H1 (cell line): ENCODE measurements at regions not wholly inside any gene's neighbourhood (a gene's known extent, or its start where the extent isn't known, plus 50 kb on each side); places are given as distances from the start of the nearest gene placed in this dataset.

Experiments used
- CTCF ChIA-PET: fragments of 300-600 bp; sonication (Branson Sonifier 250); formaldehyde crosslinking; loops from one replicate; lab custom pipeline; 2021; ENCODE audit not compliant: partially characterized antibody; lab: Charles Lee
- POLR2A ChIA-PET: fragments of 300-600 bp; sonication (Branson Sonifier 250); formaldehyde crosslinking; loops from one replicate; lab custom pipeline; 2021; ENCODE audit warnings: inconsistent platforms; ENCODE audit not compliant: partially characterized antibody; lab: Charles Lee
- DNase-seq, 2 experiments: peaks; one replicate each; pipeline versions ENCODE4 v3.0.0 to v3.0.0-alpha.2; 2010 to 2022; ENCODE audit warnings: low spot score in 2 of 2, low read depth in 1 of 2, mixed read lengths in 1 of 2
- FAIRE-seq: peaks from 2 replicates; lab custom pipeline; 2011; peaks lifted over from hg19 to GRCh38; lab: Jason Lieb, UNC
- H2AFZ ChIP-seq: 2 replicates; pipeline ENCODE4 v1.8.1; 2012; ENCODE audit warnings: low read length, inconsistent platforms
- H2AK5ac ChIP-seq: 2 replicates; pipeline ENCODE4 v1.6.1; 2013; ENCODE audit warnings: low read depth, low read length
- H2BK120ac ChIP-seq: replicated peaks from 2 replicates; pipeline ENCODE3; 2013; ENCODE audit warnings: low read depth, low read length, inconsistent platforms
- H2BK12ac ChIP-seq: 2 replicates; pipeline ENCODE4 v1.6.1; 2013; ENCODE audit warnings: low read depth, low read length
- H2BK15ac ChIP-seq: 2 replicates; pipeline ENCODE4 v1.6.1; 2013; ENCODE audit warnings: low read length
- H2BK20ac ChIP-seq: 2 replicates; pipeline ENCODE4 v1.6.1; 2013; ENCODE audit warnings: low read length
- H2BK5ac ChIP-seq: 2 replicates; pipeline ENCODE4 v1.6.1; 2013; ENCODE audit warnings: low read depth, low read length
- H3K14ac ChIP-seq: 2 replicates; pipeline ENCODE4 v1.6.1; 2013; ENCODE audit warnings: inconsistent platforms; ENCODE audit not compliant: insufficient read length
- H3K18ac ChIP-seq: 2 replicates; pipeline ENCODE4 v1.6.1; 2013; ENCODE audit warnings: low read length; ENCODE audit errors: extremely low read depth
- H3K23ac ChIP-seq: 2 replicates; pipeline ENCODE4 v1.6.1; 2013; ENCODE audit warnings: inconsistent platforms; ENCODE audit not compliant: insufficient read length
- H3K23me2 ChIP-seq: 2 replicates; pipeline ENCODE4 v1.6.1; 2013; ENCODE audit warnings: low read depth, low read length
- H3K27ac ChIP-seq: 2 replicates; pipeline ENCODE4 v1.6.1; 2011; ENCODE audit warnings: low read depth, low read length, inconsistent platforms
- H3K27me3 ChIP-seq, 4 experiments: replicated peaks in 1 of 4; 1 replicate in 1 of 4; 2 replicates in 3 of 4; pipeline versions ENCODE4 v1.6.1 to v1.8.1; 2011 to 2013; ENCODE audit warnings: low read length in 3 of 4, mild to moderate bottlenecking in 3 of 4, inconsistent platforms in 2 of 4, mixed read lengths in 2 of 4, moderate library complexity in 1 of 4; ENCODE audit not compliant: control insufficient read depth in 3 of 4, insufficient read depth in 3 of 4; ENCODE audit errors: extremely low read depth in 1 of 4
- H3K36me3 ChIP-seq, 4 experiments: 2 replicates each; pipeline versions ENCODE4 v1.6.1 to v1.8.1; 2011 to 2013; ENCODE audit warnings: mild to moderate bottlenecking in 4 of 4, low read length in 3 of 4, moderate library complexity in 2 of 4, control low read depth in 1 of 4, inconsistent platforms in 1 of 4; ENCODE audit not compliant: insufficient read depth in 4 of 4, control insufficient read depth in 2 of 4
- H3K4ac ChIP-seq: replicated peaks from 2 replicates; pipeline ENCODE3; 2013; ENCODE audit warnings: low read length, low read depth, mixed read lengths, inconsistent platforms; ENCODE audit not compliant: insufficient read length
- H3K4me1 ChIP-seq, 4 experiments: replicated peaks in 1 of 4; 1 replicate in 1 of 4; 2 replicates in 3 of 4; pipeline versions ENCODE4 v1.6.1 to v1.8.1; 2011 to 2013; ENCODE audit warnings: low read length in 3 of 4, inconsistent platforms in 2 of 4, mixed read lengths in 1 of 4; ENCODE audit not compliant: insufficient read depth in 4 of 4, control insufficient read depth in 3 of 4
- H3K4me2 ChIP-seq, 2 experiments: 2 replicates each; pipeline versions ENCODE4 v1.6.1 to v1.8.1; 2011 to 2013; ENCODE audit warnings: low read depth in 2 of 2, low read length in 2 of 2, control low read depth in 1 of 2, inconsistent platforms in 1 of 2, mild to moderate bottlenecking in 1 of 2; ENCODE audit not compliant: insufficient read depth in 1 of 2
- H3K4me3 ChIP-seq, 4 experiments: fragments of 200-600, 300-600 bp in 1 of 4; sonication (generic), shearing (Covaris generic), sonication (Bioruptor Twin) in 1 of 4; 2 replicates each; pipeline versions ENCODE4 v1.5.1 to v1.8.1; 2011 to 2016; ENCODE audit warnings: low read length in 4 of 4, low read depth in 3 of 4, control low read depth in 2 of 4, inconsistent platforms in 2 of 4, mild to moderate bottlenecking in 2 of 4, mixed read lengths in 1 of 4, moderate library complexity in 1 of 4; ENCODE audit not compliant: insufficient read depth in 2 of 4; ENCODE audit errors: extremely low read depth in 1 of 4
- H3K56ac ChIP-seq: replicated peaks from 2 replicates; pipeline ENCODE3; 2013; ENCODE audit warnings: low read depth, mild to moderate bottlenecking, mixed read lengths, low read length, inconsistent platforms; ENCODE audit not compliant: insufficient read length
- H3K79me1 ChIP-seq: 2 replicates; pipeline ENCODE4 v1.6.1; 2013; ENCODE audit warnings: low read depth, low read length, control low read depth
- H3K79me2 ChIP-seq, 2 experiments: 2 replicates each; pipeline versions ENCODE4 v1.6.1 to v1.8.1; 2012 to 2013; ENCODE audit warnings: low read length in 2 of 2, mild to moderate bottlenecking in 2 of 2, inconsistent platforms in 1 of 2; ENCODE audit not compliant: insufficient read depth in 2 of 2, control insufficient read depth in 1 of 2
- H3K9ac ChIP-seq, 4 experiments: replicated peaks in 1 of 4; 1 replicate in 1 of 4; 2 replicates in 3 of 4; pipeline versions ENCODE4 v1.6.1 to v1.8.1; 2011 to 2013; ENCODE audit warnings: low read depth in 3 of 4, low read length in 3 of 4, control low read depth in 2 of 4, mild to moderate bottlenecking in 2 of 4, moderate library complexity in 2 of 4, inconsistent platforms in 1 of 4; ENCODE audit errors: extremely low read depth in 1 of 4
- H3K9me3 ChIP-seq, 2 experiments: 2 replicates each; pipeline versions ENCODE4 v1.6.1 to v1.8.1; 2012 to 2013; ENCODE audit warnings: mild to moderate bottlenecking in 2 of 2, moderate library complexity in 2 of 2, control low read depth in 1 of 2, inconsistent platforms in 1 of 2, low read depth in 1 of 2, low read length in 1 of 2, mixed read lengths in 1 of 2; ENCODE audit not compliant: insufficient read depth in 2 of 2
- H4K20me1 ChIP-seq, 2 experiments: replicated peaks in 1 of 2; 2 replicates each; pipeline versions ENCODE3 to v1.8.1; 2011 to 2013; ENCODE audit warnings: inconsistent platforms in 2 of 2, low read length in 2 of 2, mild to moderate bottlenecking in 1 of 2; ENCODE audit not compliant: insufficient read depth in 2 of 2, control insufficient read depth in 1 of 2
- H4K5ac ChIP-seq: 2 replicates; pipeline ENCODE4 v1.6.1; 2013; ENCODE audit warnings: low read length, low read depth, mixed read lengths, inconsistent platforms; ENCODE audit not compliant: insufficient read length
- H4K8ac ChIP-seq: 2 replicates; pipeline ENCODE4 v1.8.0; 2013; ENCODE audit warnings: mild to moderate bottlenecking, moderate library complexity, low read length, inconsistent platforms; ENCODE audit not compliant: insufficient read depth; ENCODE audit errors: extremely low read depth
- H4K91ac ChIP-seq: replicated peaks from 2 replicates; pipeline ENCODE3; 2013; ENCODE audit warnings: low read length, mixed read lengths, inconsistent platforms; ENCODE audit not compliant: insufficient read length
- CBX5 ChIP-seq: fragments of 300-800, 300-1000 bp; sonication (generic); IDR thresholded peaks from 2 replicates; pipeline ENCODE4 v1.7.1; 2016; ENCODE audit warnings: antibody characterized with exemption, low read length, low read depth
- EZH2 ChIP-seq: fragments of 200-600 bp; sonication (generic); IDR thresholded peaks from 2 replicates; pipeline ENCODE4 v1.7.1; 2012; ENCODE audit warnings: low read depth, mild to moderate bottlenecking, moderate library complexity, low read length, inconsistent platforms; ENCODE audit not compliant: severe bottlenecking
- GABPA ChIP-seq: IDR thresholded peaks from 2 replicates; pipeline ENCODE4 v1.6.1; 2011; ENCODE audit warnings: mild to moderate bottlenecking, low read length, moderate library complexity, borderline replicate concordance; ENCODE audit not compliant: insufficient read depth
- RAD21 ChIP-seq, 2 experiments: IDR thresholded peaks in 1 of 2; conservative IDR thresholded peaks in 1 of 2; 2 replicates each; pipeline ENCODE4 v1.6.1; 2011; ENCODE audit warnings: low read depth in 2 of 2, low read length in 2 of 2, improper control_type of control experiment in 1 of 2, inconsistent platforms in 1 of 2, mild to moderate bottlenecking in 1 of 2, moderate library complexity in 1 of 2
- SIN3A ChIP-seq, 2 experiments: IDR thresholded peaks in 1 of 2; conservative IDR thresholded peaks in 1 of 2; 2 replicates each; pipeline ENCODE4 v1.6.1; 2011 to 2012; ENCODE audit warnings: low read length in 2 of 2, improper control_type of control experiment in 1 of 2, low read depth in 1 of 2, mild to moderate bottlenecking in 1 of 2
- SP1 ChIP-seq: IDR thresholded peaks from 2 replicates; pipeline ENCODE4 v1.6.1; 2011; ENCODE audit warnings: low read depth, low read length
- SRF ChIP-seq: IDR thresholded peaks from 2 replicates; pipeline ENCODE4 v1.6.1; 2011; ENCODE audit warnings: mild to moderate bottlenecking, low read depth, low read length, moderate library complexity
- TAF7 ChIP-seq: optimal IDR thresholded peaks from 2 replicates; pipeline ENCODE3; 2011; ENCODE audit warnings: low read depth, mild to moderate bottlenecking, inconsistent platforms, low read length, moderate library complexity, borderline replicate concordance
- WGBS, 2 experiments: shearing (Covaris generic) in 1 of 2; methylation state at CpG; one replicate each; pipeline versions ENCODE4 v1.1.6 to v1.1.7; 2013 to 2015; ENCODE audit warnings: low lambda C conversion rate in 2 of 2, mixed read lengths in 2 of 2, inconsistent platforms in 1 of 2, low coverage in 1 of 2, missing lambda C conversion rate in 1 of 2; ENCODE audit not compliant: insufficient replicate concordance in 2 of 2, insufficient coverage in 1 of 2, insufficient read length in 1 of 2; ENCODE audit errors: extremely low coverage in 1 of 2, missing lambda C conversion rate in 1 of 2; 5-methylcytosine and 5-hydroxymethylcytosine counted together
- TF ChIP-seq, protein P1 (sequence below), 3 experiments: IDR thresholded peaks; 1 replicate in 2 of 3; 2 replicates in 1 of 3; pipeline versions ENCODE4 v1.5.1 to v1.6.1; 2011; ENCODE audit warnings: low read length in 3 of 3, mild to moderate bottlenecking in 3 of 3, inconsistent platforms in 2 of 3, low read depth in 1 of 3, moderate library complexity in 1 of 3; ENCODE audit not compliant: insufficient read depth in 1 of 3; ENCODE audit errors: control extremely low read depth in 1 of 3
- TF ChIP-seq, protein P2 (sequence below): IDR thresholded peaks from 2 replicates; pipeline ENCODE4 v1.6.1; 2012; ENCODE audit warnings: inconsistent platforms

DNA sequence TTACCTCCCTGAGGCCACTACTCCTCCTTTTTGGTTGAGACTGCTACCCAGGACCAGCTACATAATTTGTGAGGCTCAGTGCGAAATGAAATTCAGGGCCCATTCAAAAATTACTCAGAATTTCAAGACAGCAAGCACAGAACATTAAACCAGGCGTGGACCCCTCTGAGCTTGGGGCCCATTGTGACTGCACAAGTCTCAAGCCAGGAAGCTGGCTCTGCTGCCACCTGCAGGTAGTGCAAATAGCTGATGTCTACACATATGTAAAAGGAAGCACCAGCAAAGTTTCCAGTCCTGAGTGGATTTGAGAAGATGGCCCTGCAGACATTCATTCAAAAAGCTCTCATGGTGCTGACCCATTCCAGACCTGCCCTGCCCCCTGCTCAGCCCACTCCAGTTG lies 213.4 kb upstream of the LNX1 start:
- Histone ChIP-seq H3K4me1 (no peaks in the 10 kb centered on the region), H3K4me2 (no peak overlapping the region), H4K5ac (no peak overlapping the region), H2BK120ac (no peak overlapping the region), H3K23me2 (no peaks in the 10 kb centered on the region), H3K4ac (no peak overlapping the region), H2BK15ac (no peak overlapping the region), H3K4me3 (no peak overlapping the region), H3K18ac (no peak overlapping the region), H3K23ac (no peak overlapping the region), H3K79me1 (no peaks in the 10 kb centered on the region), H3K9ac (no peak overlapping the region), H3K79me2 (no peaks in the 10 kb centered on the region), H3K56ac (no peak overlapping the region), H2AFZ (no peak overlapping the region), H4K8ac (no peak overlapping the region), H3K36me3 (no peaks in the 10 kb centered on the region), H3K9me3 (0 out of 4 replicates have a peak, but pooled peaks cover 0 to 5% of the 10 kb centered on the region in 2 experiments), H2BK5ac (no peak overlapping the region), H4K20me1 (peaks cover 0 to 2% of the 10 kb centered on the region in 2 experiments), H2BK12ac (no peak overlapping the region), H3K27ac (no peak overlapping the region), H4K91ac (no peak overlapping the region), H2AK5ac (no peak overlapping the region), H2BK20ac (no peak overlapping the region), H3K14ac (no peak overlapping the region), H3K27me3 (no peaks in the 10 kb centered on the region)
- whole genome bisulfite sequencing, 2 experiments, result 40% methylated on average over 2 of the region's 2 CpGs; no CpG with 5 or more reads in 1 of the 2 experiments
- DNase-seq (peak; percentile 7 to 66), FAIRE-seq (no peak)
- CTCF ChIA-PET, result interaction anchor here (0.7 to 2.8 kb wide), 24 partner anchors 9 to 429 kb away, joined by 3 to 17 read pairs (median 4); no protein-coding TSS in a partner anchor
- POLR2A ChIA-PET, result no interaction called here
- TF ChIP-seq, protein P1, sequence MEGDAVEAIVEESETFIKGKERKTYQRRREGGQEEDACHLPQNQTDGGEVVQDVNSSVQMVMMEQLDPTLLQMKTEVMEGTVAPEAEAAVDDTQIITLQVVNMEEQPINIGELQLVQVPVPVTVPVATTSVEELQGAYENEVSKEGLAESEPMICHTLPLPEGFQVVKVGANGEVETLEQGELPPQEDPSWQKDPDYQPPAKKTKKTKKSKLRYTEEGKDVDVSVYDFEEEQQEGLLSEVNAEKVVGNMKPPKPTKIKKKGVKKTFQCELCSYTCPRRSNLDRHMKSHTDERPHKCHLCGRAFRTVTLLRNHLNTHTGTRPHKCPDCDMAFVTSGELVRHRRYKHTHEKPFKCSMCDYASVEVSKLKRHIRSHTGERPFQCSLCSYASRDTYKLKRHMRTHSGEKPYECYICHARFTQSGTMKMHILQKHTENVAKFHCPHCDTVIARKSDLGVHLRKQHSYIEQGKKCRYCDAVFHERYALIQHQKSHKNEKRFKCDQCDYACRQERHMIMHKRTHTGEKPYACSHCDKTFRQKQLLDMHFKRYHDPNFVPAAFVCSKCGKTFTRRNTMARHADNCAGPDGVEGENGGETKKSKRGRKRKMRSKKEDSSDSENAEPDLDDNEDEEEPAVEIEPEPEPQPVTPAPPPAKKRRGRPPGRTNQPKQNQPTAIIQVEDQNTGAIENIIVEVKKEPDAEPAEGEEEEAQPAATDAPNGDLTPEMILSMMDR (IDR thresholded peaks at IDR 0.05; ENCODE audit: control extremely low read depth in 1 of 3, insufficient read depth in 1 of 3, low read depth in 1 of 3, low read length in 3 of 3), result peak; percentile 65 to 68 (median 66)
- TF ChIP-seq, protein P2, sequence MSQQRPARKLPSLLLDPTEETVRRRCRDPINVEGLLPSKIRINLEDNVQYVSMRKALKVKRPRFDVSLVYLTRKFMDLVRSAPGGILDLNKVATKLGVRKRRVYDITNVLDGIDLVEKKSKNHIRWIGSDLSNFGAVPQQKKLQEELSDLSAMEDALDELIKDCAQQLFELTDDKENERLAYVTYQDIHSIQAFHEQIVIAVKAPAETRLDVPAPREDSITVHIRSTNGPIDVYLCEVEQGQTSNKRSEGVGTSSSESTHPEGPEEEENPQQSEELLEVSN, result no peak
- TF ChIP-seq RAD21 (IDR thresholded peaks at IDR 0.05 in 1 of 2, conservative IDR thresholded peaks at IDR 0.05 in 1 of 2; ENCODE audit: low read depth in 2 of 2, low read length in 2 of 2) (peak; percentile 72 to 78), SP1 (no peak), CBX5 (no peak), EZH2 (no peak), SIN3A (conservative IDR thresholded peaks at IDR 0.05 in 1 of 2, IDR thresholded peaks at IDR 0.05 in 1 of 2; ENCODE audit: low read depth in 1 of 2, low read length in 2 of 2) (no peak), TAF7 (no peak), GABPA (no peak), SRF (no peak)
